CD14-positive monocyte (primary cell): ENCODE measurements at regions not wholly inside any gene's neighbourhood (a gene's known extent, or its start where the extent isn't known, plus 50 kb on each side); places are given as distances from the start of the nearest gene placed in this dataset.

Experiments used
- DNase-seq, 3 donors: peaks; one replicate each; pipeline ENCODE4 v3.0.0-alpha.2; 2011 to 2022
- H2AFZ ChIP-seq: 2 replicates; pipeline ENCODE4 v1.6.0; 2012; ENCODE audit warnings: mild to moderate bottlenecking, low read depth, low read length, inconsistent platforms; ENCODE audit not compliant: insufficient read depth, poor library complexity, severe bottlenecking
- H3K27ac ChIP-seq, 2 donors: 1 replicate in 1 of 2; 2 replicates in 1 of 2; pipeline ENCODE4 v1.5.1; 2012 to 2013; ENCODE audit warnings: low read length in 2 of 2, control low read depth in 1 of 2, inconsistent platforms in 1 of 2, low read depth in 1 of 2, mild to moderate bottlenecking in 1 of 2
- H3K27me3 ChIP-seq, 2 donors: one replicate each; pipeline versions ENCODE4 v1.6.0 to v1.6.1; 2011 to 2013; ENCODE audit warnings: low read length in 2 of 2; ENCODE audit not compliant: control insufficient read depth in 2 of 2, insufficient read depth in 2 of 2
- H3K36me3 ChIP-seq, 2 donors: replicated peaks in 1 of 2; 1 replicate in 1 of 2; 2 replicates in 1 of 2; pipeline versions ENCODE4 v1.5.1 to v1.6.1; 2012 to 2013; ENCODE audit warnings: low read length in 2 of 2, control low read depth in 1 of 2, inconsistent platforms in 1 of 2, mild to moderate bottlenecking in 1 of 2; ENCODE audit not compliant: insufficient read depth in 2 of 2, control insufficient read depth in 1 of 2
- H3K4me1 ChIP-seq, 2 donors: 1 replicate in 1 of 2; 2 replicates in 1 of 2; pipeline versions ENCODE4 v1.5.1 to v1.6.1; 2012 to 2013; ENCODE audit warnings: low read length in 2 of 2, control low read depth in 1 of 2, inconsistent platforms in 1 of 2, mild to moderate bottlenecking in 1 of 2, moderate library complexity in 1 of 2; ENCODE audit not compliant: insufficient read depth in 2 of 2, control insufficient read depth in 1 of 2
- H3K4me2 ChIP-seq: replicated peaks from 2 replicates; pipeline ENCODE3; 2012; ENCODE audit warnings: low read length, moderate library complexity, mild to moderate bottlenecking; ENCODE audit not compliant: poor library complexity, severe bottlenecking; ENCODE audit errors: extremely low read depth
- H3K4me3 ChIP-seq, 3 experiments: fragments of 200-600 bp in 1 of 3; sonication (generic) in 1 of 3; replicated peaks in 1 of 3; 1 replicate in 2 of 3; 2 replicates in 1 of 3; pipeline ENCODE4 v1.5.1; 2011 to 2013; ENCODE audit warnings: low read length in 3 of 3, mild to moderate bottlenecking in 3 of 3, control low read depth in 2 of 3, low read depth in 2 of 3, inconsistent platforms in 1 of 3, moderate library complexity in 1 of 3
- H3K79me2 ChIP-seq: 2 replicates; pipeline ENCODE4 v1.6.0; 2012; ENCODE audit warnings: mild to moderate bottlenecking, control low read depth, inconsistent platforms, low read length, moderate library complexity; ENCODE audit not compliant: insufficient read depth
- H3K9ac ChIP-seq: 2 replicates; pipeline ENCODE4 v1.6.0; 2017; ENCODE audit warnings: low read length, mild to moderate bottlenecking; ENCODE audit not compliant: insufficient read depth, poor library complexity, severe bottlenecking
- H3K9me3 ChIP-seq, 2 donors: replicated peaks in 1 of 2; 1 replicate in 1 of 2; 2 replicates in 1 of 2; pipeline versions ENCODE4 v1.5.1 to v1.6.1; 2012 to 2013; ENCODE audit warnings: low read length in 2 of 2, control low read depth in 1 of 2; ENCODE audit not compliant: control insufficient read depth in 1 of 2, insufficient read depth in 1 of 2
- H4K20me1 ChIP-seq: 2 replicates; pipeline ENCODE4 v1.6.0; 2012; ENCODE audit warnings: mild to moderate bottlenecking, low read length, control low read depth, moderate library complexity; ENCODE audit not compliant: insufficient read depth
- H3K27ac Mint-ChIP-seq, 7 donors: one replicate each; pipeline ENCODE4 v1.8.0; 2020; ENCODE audit warnings: mild to moderate bottlenecking in 7 of 7, mixed read lengths in 7 of 7, moderate library complexity in 6 of 7, inconsistent platforms in 2 of 7
- H3K27me3 Mint-ChIP-seq, 3 donors: one replicate each; pipeline ENCODE4 v1.8.0; 2021 to 2022; ENCODE audit warnings: low read depth in 3 of 3, mild to moderate bottlenecking in 3 of 3, mixed read lengths in 3 of 3, moderate library complexity in 3 of 3, inconsistent platforms in 1 of 3
- H3K36me3 Mint-ChIP-seq, 2 donors: one replicate each; pipeline ENCODE4 v1.8.0; 2020; ENCODE audit warnings: mixed read lengths in 2 of 2, inconsistent platforms in 1 of 2, mild to moderate bottlenecking in 1 of 2
- H3K4me1 Mint-ChIP-seq: one replicate; pipeline ENCODE4 v1.8.0; 2020; ENCODE audit warnings: mild to moderate bottlenecking, mixed read lengths
- H3K4me3 Mint-ChIP-seq, 2 donors: one replicate each; pipeline ENCODE4 v1.8.0; 2020; ENCODE audit warnings: mild to moderate bottlenecking in 2 of 2, mixed read lengths in 2 of 2, moderate library complexity in 1 of 2
- H3K9me3 Mint-ChIP-seq, 7 donors: one replicate each; pipeline ENCODE4 v1.8.0; 2020 to 2022; ENCODE audit warnings: mixed read lengths in 7 of 7, mild to moderate bottlenecking in 6 of 7, moderate library complexity in 6 of 7, inconsistent platforms in 2 of 7
- CTCF ChIP-seq: fragments of 200-600 bp; IDR thresholded peaks from one replicate; pipeline ENCODE4 v1.8.0; 2022; ENCODE audit warnings: antibody characterized with exemption, mild to moderate bottlenecking
- WGBS: methylation state at CpG from one replicate; pipeline ENCODE4 v1.1.5; 2013; ENCODE audit warnings: missing lambda C conversion rate; ENCODE audit not compliant: insufficient coverage; 5-methylcytosine and 5-hydroxymethylcytosine counted together
- intact Hi-C, 2 donors: fragments of 100-400 bp; cut with micrococcal nuclease; formaldehyde crosslinking; loops; one replicate each; pipeline versions ENCODE4 v1.15.0 to v1.15.1; 2023

DNA sequence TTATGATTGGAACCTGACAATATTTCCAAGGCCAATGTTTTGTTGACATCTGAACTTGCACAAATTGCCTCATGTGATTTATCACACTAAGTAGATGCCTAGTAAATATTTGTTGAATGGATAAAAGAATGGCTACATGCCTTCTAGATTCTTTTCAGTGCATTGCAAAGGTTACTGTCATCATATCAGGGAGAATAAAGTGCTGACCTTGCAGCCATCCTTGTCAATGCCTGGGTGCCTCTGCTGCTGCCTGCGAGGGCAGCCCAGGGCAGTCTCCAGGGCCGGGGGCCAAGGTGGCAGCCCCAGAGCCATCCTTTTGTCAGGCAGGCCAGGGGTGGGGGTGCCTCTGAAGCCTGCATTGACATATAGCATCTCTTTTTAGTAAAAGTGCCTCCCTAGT is 325.6 kb upstream of the MTNR1B start:
- intact Hi-C loops = loop anchor here in 1 of 2 donors (10.0 kb wide), 1 partner anchor 59 kb away; no protein-coding TSS in a partner anchor
- H3K27me3 Mint-ChIP-seq = no peaks in the 10 kb centered on the region
- 77% methylated on average over 2 of the region's 2 CpGs for WGBS

DNA sequence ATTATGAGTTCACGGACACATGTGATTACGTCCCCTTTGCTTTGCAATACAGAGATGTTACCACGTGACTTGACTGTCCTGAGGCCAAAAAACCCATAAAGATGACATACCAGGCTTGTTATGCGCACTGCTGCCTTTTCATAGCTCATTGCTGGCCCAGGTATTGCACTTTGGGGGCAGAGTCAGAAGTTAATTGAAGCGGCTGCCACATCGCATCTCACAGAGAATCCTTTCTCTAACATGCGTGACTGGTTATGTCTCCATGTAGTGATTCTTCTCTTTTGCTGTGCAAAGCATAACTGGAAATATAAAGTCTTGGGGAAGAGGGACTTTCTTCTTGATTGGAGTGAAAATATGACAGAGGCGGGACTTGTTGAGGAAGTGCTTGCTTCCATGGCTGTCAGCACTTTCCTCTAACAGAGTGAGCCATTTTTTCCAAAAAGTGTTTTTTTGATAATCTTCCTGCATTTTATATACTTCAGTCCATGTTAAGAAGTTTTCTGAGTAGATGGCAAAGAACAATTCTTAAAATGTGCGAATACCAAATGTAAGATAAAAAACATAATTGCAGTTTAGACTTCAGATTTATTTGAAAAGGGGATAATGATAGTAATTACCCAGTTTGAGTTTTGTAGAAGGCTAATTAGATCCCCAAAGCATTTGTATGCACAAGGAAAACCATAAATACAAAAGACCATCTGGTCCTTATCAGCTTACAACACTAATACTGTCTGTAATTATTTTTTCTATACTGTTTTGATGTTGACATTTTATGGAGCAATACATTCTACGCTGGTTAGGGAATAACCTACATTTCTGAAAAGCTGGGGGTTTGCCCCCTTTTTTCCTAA is 324.6 kb upstream of the MTNR1B start:
- H3K36me3 ChIP-seq = no peaks in the 10 kb centered on the region
- no peak for DNase-seq
- H3K79me2 ChIP-seq = no peaks in the 10 kb centered on the region
- H3K9me3 ChIP-seq = no peaks in the 10 kb centered on the region
- TF ChIP-seq CTCF = no peak
- H3K27ac ChIP-seq = no peak overlapping the region
- Mint-ChIP-seq H3K36me3 (no peaks in the 10 kb centered on the region), H3K4me1 (no peaks in the 10 kb centered on the region), H3K9me3 (peaks cover 0 to 12% (median 3%) of the 10 kb centered on the region in 7 donors), H3K4me3 (no peak overlapping the region), H3K27ac (no peak overlapping the region), H3K27me3 (no peaks in the 10 kb centered on the region)
- intact Hi-C loops = loop anchor here in 1 of 2 donors (10.0 kb wide), 1 partner anchor 60 kb away; no protein-coding TSS in a partner anchor
- no peak overlapping the region for H2AFZ ChIP-seq
- 91% methylated on average over 6 of the region's 10 CpGs for WGBS
- no peaks in the 10 kb centered on the region for H4K20me1 ChIP-seq
- H3K27me3 ChIP-seq = no peaks in the 10 kb centered on the region
- H3K4me3 ChIP-seq = no peak overlapping the region
- no peaks in the 10 kb centered on the region for H3K4me1 ChIP-seq
- no peak overlapping the region for H3K9ac ChIP-seq
- no peak overlapping the region for H3K4me2 ChIP-seq

More for the DNA sequence above, 325.6 kb upstream of the MTNR1B start:
- Mint-ChIP-seq H3K27ac (no peak overlapping the region), H3K4me3 (no peak overlapping the region), H3K4me1 (no peaks in the 10 kb centered on the region), H3K9me3 (peaks cover 0 to 14% (median 3%) of the 10 kb centered on the region in 7 donors), H3K36me3 (no peaks in the 10 kb centered on the region)
- H2AFZ ChIP-seq = no peak overlapping the region
- no peaks in the 10 kb centered on the region for H3K27me3 ChIP-seq
- no peaks in the 10 kb centered on the region for H3K4me1 ChIP-seq
- no peak overlapping the region for H3K27ac ChIP-seq
- H4K20me1 ChIP-seq = no peaks in the 10 kb centered on the region
- H3K79me2 ChIP-seq = no peaks in the 10 kb centered on the region
- no peak overlapping the region for H3K4me3 ChIP-seq
- no peaks in the 10 kb centered on the region for H3K9me3 ChIP-seq
- no peak overlapping the region for H3K9ac ChIP-seq
- no peaks in the 10 kb centered on the region for H3K36me3 ChIP-seq
- no peak for TF ChIP-seq CTCF
- no peak for DNase-seq
- no peak overlapping the region for H3K4me2 ChIP-seq
